Sigmoid colon (tissue), 6 donors: ENCODE measurements at regions not wholly inside any gene's neighbourhood (a gene's known extent, or its start where the extent isn't known, plus 50 kb on each side); places are given as distances from the start of the nearest gene placed in this dataset.

ENCODE experiments used
- DNase-seq: peaks from one replicate; pipeline ENCODE4 v3.0.0-alpha.2; 2019
- H3K27ac ChIP-seq, 4 donors: fragments of 200-600 bp; sonication (generic); one replicate each; pipeline ENCODE4 v1.5.1; 2016 to 2019; ENCODE audit warnings: mild to moderate bottlenecking in 1 of 4
- H3K27me3 ChIP-seq, 3 donors: fragments of 200-600 bp; sonication (generic); one replicate each; pipeline ENCODE4 v1.5.1; 2019; ENCODE audit warnings: mild to moderate bottlenecking in 1 of 3
- H3K36me3 ChIP-seq, 4 donors: fragments of 200-600 bp; sonication (generic); one replicate each; pipeline ENCODE4 v1.5.1; 2016 to 2019
- H3K4me1 ChIP-seq, 4 donors: fragments of 200-600 bp; sonication (generic); one replicate each; pipeline ENCODE4 v1.5.1; 2017 to 2019
- H3K4me3 ChIP-seq, 4 donors: fragments of 200-600 bp; sonication (generic); one replicate each; pipeline ENCODE4 v1.5.1; 2017 to 2019; ENCODE audit warnings: mild to moderate bottlenecking in 2 of 4, moderate library complexity in 1 of 4
- H3K9me3 ChIP-seq, 4 donors: fragments of 200-600 bp in 3 of 4; sonication (generic) in 3 of 4; one replicate each; pipeline versions ENCODE4 v1.5.1 to v1.6.1; 2013 to 2019
- EP300 ChIP-seq, 4 donors: sonication (generic); formaldehyde crosslinking; IDR thresholded peaks; one replicate each; pipeline ENCODE4 v1.6.1; 2017; ENCODE audit warnings: antibody characterized with exemption in 4 of 4
- POLR2A ChIP-seq, 2 donors: fragments of 450-650 bp; IDR thresholded peaks; one replicate each; pipeline ENCODE4 v1.6.1; 2016; ENCODE audit warnings: antibody characterized with exemption in 2 of 2, mild to moderate bottlenecking in 2 of 2, moderate library complexity in 2 of 2
- POLR2AphosphoS5 ChIP-seq, 4 donors: sonication (generic); formaldehyde crosslinking; IDR thresholded peaks; one replicate each; pipeline ENCODE4 v1.6.1; 2017; ENCODE audit warnings: antibody characterized with exemption in 4 of 4
- WGBS, 2 donors: extraction: QIAGEN DNeasy Blood & Tissue Kit; methylation state at CpG; one replicate each; pipeline ENCODE4 v1.1.7; 2013; 5-methylcytosine and 5-hydroxymethylcytosine counted together
- intact Hi-C: fragments of 100-400 bp; cut with DNase I; formaldehyde crosslinking; loops from one replicate; pipeline ENCODE4 v1.15.1; 2023
- small RNA-seq, 3 donors: library from RNA; depleted of rRNA; stranded (forward); fragments of <200 nt; gene quantifications; one replicate each; pipeline ENCODE3, GENCODE V24; 2016
- TF ChIP-seq, protein P1 (sequence below), 4 experiments: fragments of 450-650 bp in 3 of 4; fragments of 200-600 bp in 1 of 4; IDR thresholded peaks; one replicate each; pipeline ENCODE4 v1.5.1; 2016 to 2019; ENCODE audit warnings: antibody characterized with exemption in 4 of 4, mild to moderate bottlenecking in 3 of 4, moderate library complexity in 2 of 4
- donor health status: healthy with polysubstance abuse.
- donor health status: healthy.

DNA sequence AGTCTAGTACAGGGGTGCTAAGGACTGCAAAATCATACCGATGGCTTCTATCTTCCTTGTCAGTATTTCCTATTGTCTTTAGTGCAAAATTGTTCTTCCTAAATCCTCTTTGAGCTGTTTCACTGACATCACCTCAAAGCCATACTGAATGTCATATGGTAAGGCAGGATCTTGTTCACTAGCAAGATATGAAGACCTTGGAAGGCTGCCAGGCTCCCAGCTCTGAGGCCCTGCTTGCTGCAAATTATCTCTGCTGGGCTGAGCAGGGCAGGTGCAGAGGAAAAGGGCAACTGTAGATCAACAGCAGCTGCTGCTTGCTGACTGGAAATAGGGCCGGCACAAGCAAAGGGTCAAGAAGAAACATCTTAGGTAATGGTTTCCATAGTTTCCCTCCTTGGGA is 58.2 kb downstream of the PMAIP1 start:
- Histone ChIP-seq H3K27ac (no peak overlapping the region), H3K36me3 (no peaks in the 10 kb centered on the region), H3K4me3 (no peak overlapping the region), H3K9me3 (no peaks in the 10 kb centered on the region), H3K27me3 (no peaks in the 10 kb centered on the region), H3K4me1 (no peaks in the 10 kb centered on the region)
- no peak for DNase-seq
- WGBS, 2 donors: 11 to 16% methylated on average over 2 of the region's 2 CpGs
- TF ChIP-seq, protein P1, sequence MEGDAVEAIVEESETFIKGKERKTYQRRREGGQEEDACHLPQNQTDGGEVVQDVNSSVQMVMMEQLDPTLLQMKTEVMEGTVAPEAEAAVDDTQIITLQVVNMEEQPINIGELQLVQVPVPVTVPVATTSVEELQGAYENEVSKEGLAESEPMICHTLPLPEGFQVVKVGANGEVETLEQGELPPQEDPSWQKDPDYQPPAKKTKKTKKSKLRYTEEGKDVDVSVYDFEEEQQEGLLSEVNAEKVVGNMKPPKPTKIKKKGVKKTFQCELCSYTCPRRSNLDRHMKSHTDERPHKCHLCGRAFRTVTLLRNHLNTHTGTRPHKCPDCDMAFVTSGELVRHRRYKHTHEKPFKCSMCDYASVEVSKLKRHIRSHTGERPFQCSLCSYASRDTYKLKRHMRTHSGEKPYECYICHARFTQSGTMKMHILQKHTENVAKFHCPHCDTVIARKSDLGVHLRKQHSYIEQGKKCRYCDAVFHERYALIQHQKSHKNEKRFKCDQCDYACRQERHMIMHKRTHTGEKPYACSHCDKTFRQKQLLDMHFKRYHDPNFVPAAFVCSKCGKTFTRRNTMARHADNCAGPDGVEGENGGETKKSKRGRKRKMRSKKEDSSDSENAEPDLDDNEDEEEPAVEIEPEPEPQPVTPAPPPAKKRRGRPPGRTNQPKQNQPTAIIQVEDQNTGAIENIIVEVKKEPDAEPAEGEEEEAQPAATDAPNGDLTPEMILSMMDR (IDR thresholded peaks at IDR 0.05): no peak
- no peak for TF ChIP-seq POLR2AphosphoS5 (IDR thresholded peaks at IDR 0.05)
- TF ChIP-seq EP300 (IDR thresholded peaks at IDR 0.05): no peak
- TF ChIP-seq POLR2A (IDR thresholded peaks at IDR 0.05): no peak
- intact Hi-C loops: no loop called here

DNA sequence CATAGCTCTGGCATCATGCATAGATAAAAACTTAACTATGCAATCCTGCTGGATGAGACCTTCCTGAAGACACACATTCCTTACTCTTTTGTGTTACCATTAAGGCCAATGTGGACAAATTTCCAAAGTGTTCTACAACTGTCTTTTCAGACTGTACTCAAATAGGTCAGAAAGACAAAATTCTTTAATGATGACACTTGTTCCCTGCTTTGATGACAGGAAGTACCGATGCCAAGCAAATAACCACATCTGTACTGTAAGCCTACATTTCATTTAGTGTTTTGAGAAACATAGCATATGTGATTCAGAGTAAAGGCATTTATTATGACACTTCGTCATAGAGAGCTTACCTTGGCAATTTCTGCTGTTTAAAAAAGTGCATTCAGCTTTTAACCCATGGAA is 55.0 kb downstream of the PMAIP1 start:
- TF ChIP-seq, protein P1 (IDR thresholded peaks at IDR 0.05): no peak
- TF ChIP-seq EP300 (IDR thresholded peaks at IDR 0.05) (no peak), POLR2AphosphoS5 (IDR thresholded peaks at IDR 0.05) (no peak), POLR2A (IDR thresholded peaks at IDR 0.05) (no peak)
- WGBS, 2 donors: 77 to 84% methylated on average over 2 of the region's 2 CpGs
- Histone ChIP-seq H3K4me1 (no peaks in the 10 kb centered on the region), H3K27me3 (no peaks in the 10 kb centered on the region), H3K36me3 (no peaks in the 10 kb centered on the region), H3K4me3 (no peak overlapping the region), H3K27ac (no peak overlapping the region), H3K9me3 (no peaks in the 10 kb centered on the region)
- no peak for DNase-seq
- intact Hi-C loops: no loop called here

DNA sequence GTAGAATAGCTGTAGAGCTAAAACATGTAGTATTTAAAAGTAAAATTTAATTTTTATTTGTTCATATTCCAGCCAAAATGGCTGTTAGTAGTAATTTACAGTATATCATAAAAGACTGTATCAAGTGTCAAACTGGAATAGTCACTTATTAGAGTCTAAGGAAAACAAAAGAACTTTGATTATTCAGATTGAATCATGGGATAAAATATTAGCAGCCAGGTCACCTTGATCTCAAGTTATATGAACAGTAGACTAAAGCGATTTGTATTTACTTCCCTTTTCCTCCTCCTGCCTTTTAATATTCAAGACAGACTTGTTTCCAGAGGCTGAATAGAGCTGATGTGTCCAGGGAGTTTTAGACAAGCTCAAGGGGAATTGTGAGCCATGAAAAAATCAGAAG is 54.4 kb downstream of the PMAIP1 start:
- intact Hi-C loops: no loop called here
- Histone ChIP-seq H3K27ac (no peak overlapping the region), H3K4me3 (no peak overlapping the region), H3K36me3 (no peaks in the 10 kb centered on the region), H3K27me3 (no peaks in the 10 kb centered on the region), H3K4me1 (no peaks in the 10 kb centered on the region), H3K9me3 (no peaks in the 10 kb centered on the region)
- TF ChIP-seq, protein P1 (IDR thresholded peaks at IDR 0.05): no peak
- TF ChIP-seq POLR2A (IDR thresholded peaks at IDR 0.05) (no peak), EP300 (IDR thresholded peaks at IDR 0.05) (no peak), POLR2AphosphoS5 (IDR thresholded peaks at IDR 0.05) (no peak)
- WGBS, 2 donors: 82% methylated on average over 1 of the region's 1 CpG
- no peak for DNase-seq

Small RNAs in the stretch of these regions (small RNA-seq; reads per million reads assigned to genes)
- gene RN7SL342P (0 reads per million in 3 donors), gene RNU4-17P (0 reads per million in 3 donors), gene RNU6-567P (0 reads per million in 3 donors)
